T-helper 1 cell treated with Interleukin-12 subunit alpha and Interleukin-12 subunit beta and Interleukin-4 antibody, amounts not matched to agents 30 ng/mL and 1 ng/mL, for 36 hours (primary cell): ENCODE measurements at regions not wholly inside any gene's neighbourhood (a gene's known extent, or its start where the extent isn't known, plus 50 kb on each side); places are given as distances from the start of the nearest gene placed in this dataset.
"Not testable (repeated sequence)": the region's sequence is repeated elsewhere in the genome, so short reads cannot be mapped to it uniquely, and the experiment has no call there.

Experiments used
- intact Hi-C: fragments of 100-400 bp; cut with micrococcal nuclease; formaldehyde crosslinking; loops from one replicate; pipeline ENCODE4 v1.15.1; 2024

- intact Hi-C loops: no loop called here
Observed at GRCh38 chr18:34467058-34467457, 242.3 kb upstream of the NOL4 start.

- intact Hi-C loops: loop anchor here (10.0 kb wide), 1 partner anchor 55 kb away; no protein-coding TSS in a partner anchor
Observed at GRCh38 chr18:34480162-34480700, 229.9 kb upstream of the DTNA start.

GRCh38 chr18:34482204-34482603 lies 227.9 kb upstream of the DTNA start:
- intact Hi-C loops: loop anchor here (10.0 kb wide), 1 partner anchor 53 kb away; no protein-coding TSS in a partner anchor

GRCh38 chr18:34483198-34483597 lies 226.9 kb upstream of the DTNA start:
- intact Hi-C loops: loop anchor here (10.0 kb wide), 1 partner anchor 52 kb away; no protein-coding TSS in a partner anchor

- intact Hi-C loops: no loop called here
Observed at GRCh38 chr18:34491719-34492118, 218.4 kb upstream of the DTNA start.

GRCh38 chr18:34492652-34493051 lies 217.4 kb upstream of the DTNA start:
- intact Hi-C loops: no loop called here

- intact Hi-C loops: no loop called here
Observed at GRCh38 chr18:34493099-34493544, 217.0 kb upstream of the DTNA start.

- intact Hi-C loops: no loop called here
Observed at GRCh38 chr18:34493566-34494358, 216.3 kb upstream of the DTNA start.

GRCh38 chr18:34494359-34494696 lies 215.8 kb upstream of the DTNA start:
- intact Hi-C loops: no loop called here

GRCh38 chr18:34495506-34495905 lies 214.6 kb upstream of the DTNA start:
- intact Hi-C loops: no loop called here

GRCh38 chr18:34501553-34501952 lies 208.5 kb upstream of the DTNA start:
- intact Hi-C loops: no loop called here

- intact Hi-C loops: no loop called here
Observed at GRCh38 chr18:34506198-34506597, 203.9 kb upstream of the DTNA start.

GRCh38 chr18:34509163-34509562 lies 200.9 kb upstream of the DTNA start:
- intact Hi-C loops: no loop called here

- intact Hi-C loops: no loop called here
Observed at GRCh38 chr18:34509879-34510586, 200.1 kb upstream of the DTNA start.

- intact Hi-C loops: no loop called here
Observed at GRCh38 chr18:34510926-34511325, 199.2 kb upstream of the DTNA start.

GRCh38 chr18:34511435-34511834 lies 198.7 kb upstream of the DTNA start:
- intact Hi-C loops: no loop called here

GRCh38 chr18:34511879-34512278 lies 198.2 kb upstream of the DTNA start:
- intact Hi-C loops: no loop called here

- intact Hi-C loops: no loop called here
Observed at GRCh38 chr18:34514238-34514637, 195.9 kb upstream of the DTNA start.

GRCh38 chr18:34514957-34515356 lies 195.1 kb upstream of the DTNA start:
- intact Hi-C loops: no loop called here

GRCh38 chr18:34516355-34516754 lies 193.7 kb upstream of the DTNA start:
- intact Hi-C loops: not testable (repeated sequence)

- intact Hi-C loops: not testable (repeated sequence)
Observed at GRCh38 chr18:34516996-34517395, 193.1 kb upstream of the DTNA start.

- intact Hi-C loops: no loop called here
Observed at GRCh38 chr18:34521040-34521439, 189.1 kb upstream of the DTNA start.
